ENCODE measurements at regions not wholly inside any gene's neighbourhood (a gene's known extent, or its start where the extent isn't known, plus 50 kb on each side); places are given as distances from the start of the nearest gene placed in this dataset.

GRCh38 chr6:105608711-105609374 lies 206.0 kb upstream of the PREP start (continued):
- no peak for TF ChIP-seq REST (IDR thresholded peaks at IDR 0.05; ENCODE audit: low read depth, low read length)
- peak; percentile 45 for TF ChIP-seq ELF1 (IDR thresholded peaks at IDR 0.05)
- peak; percentile 38; the same call in 1 of the 2 replicates for TF ChIP-seq FOSL2 (IDR thresholded peaks at IDR 0.05; ENCODE audit: borderline replicate concordance, low read depth)
- TF ChIP-seq RAD21 (IDR thresholded peaks at IDR 0.05; ENCODE audit: low read length) = no peak
- TF ChIP-seq EZH2phosphoT487 (IDR thresholded peaks at IDR 0.05; ENCODE audit: borderline replicate concordance, low read depth) = no peak
- TF ChIP-seq YY1 (IDR thresholded peaks at IDR 0.05; ENCODE audit: low read depth) = 0 out of 2 replicates have a peak, but pooled peaks have one; percentile 1
- TF ChIP-seq RFX5 (IDR thresholded peaks at IDR 0.05; ENCODE audit: low read length) = no peak
- no peak for TF ChIP-seq TAF1 (IDR thresholded peaks at IDR 0.05; ENCODE audit: borderline replicate concordance, low read depth, low read length)
- TF ChIP-seq GABPA (IDR thresholded peaks at IDR 0.05; ENCODE audit: low read depth) = no peak
- no peak for TF ChIP-seq IRF3 (IDR thresholded peaks at IDR 0.05; ENCODE audit: low read depth, low read length)
- no peak for TF ChIP-seq GATA2 (CRISPR knock-in tag; IDR thresholded peaks at IDR 0.05)
- TF ChIP-seq EP300 (IDR thresholded peaks at IDR 0.05; ENCODE audit: borderline replicate concordance in 1 of 2, low read depth in 1 of 2, low read length in 1 of 2) = peak in 1 of 2 experiments; percentile 77; a peak in 2 of 4 replicates
- TF ChIP-seq FOXM1 (IDR thresholded peaks at IDR 0.05; ENCODE audit: low read depth) = peak; percentile 51; the same call in 1 of the 2 replicates
- TF ChIP-seq SMC3 (IDR thresholded peaks at IDR 0.05; ENCODE audit: low read depth, low read length) = no peak
- TF ChIP-seq USF1 (IDR thresholded peaks at IDR 0.05; ENCODE audit: borderline replicate concordance, low read depth) = 0 out of 2 replicates have a peak, but pooled peaks have one; percentile 5
- peak; percentile 96 for TF ChIP-seq MAX (IDR thresholded peaks at IDR 0.05; ENCODE audit: low read depth)
- no peak for TF ChIP-seq NRF1 (IDR thresholded peaks at IDR 0.05; ENCODE audit: low read depth, low read length)
- no peak for TF ChIP-seq RCOR1 (IDR thresholded peaks at IDR 0.05; ENCODE audit: low read length)
